ENCODE measurements at regions not wholly inside any gene's neighbourhood (a gene's known extent, or its start where the extent isn't known, plus 50 kb on each side); places are given as distances from the start of the nearest gene placed in this dataset.

GRCh38 chr4:14887842-14888433, 114.3 kb upstream of the CPEB2 start:
- no peaks in the 10 kb centered on the region for H3K9me3 ChIP-seq (ENCODE audit: low read length)
- H3K4me3 ChIP-seq (ENCODE audit: low read length) = no peak overlapping the region
- ATAC-seq (no peak), DNase-seq (no peak)
- TF ChIP-seq EZH2 (IDR thresholded peaks at IDR 0.05; ENCODE audit: low read length, unreplicated experiment) = no peak
- no peak for TF ChIP-seq CTCF (conservative IDR thresholded peaks at IDR 0.05; ENCODE audit: low read depth, low read length)
- no peak for TF ChIP-seq EZH2phosphoT487 (IDR thresholded peaks at IDR 0.05; ENCODE audit: borderline replicate concordance, low read length)
- H3K9me2 ChIP-seq (replicated peaks; ENCODE audit: low read length) = no peaks in the 10 kb centered on the region
- no peaks in the 10 kb centered on the region for H3K79me2 ChIP-seq (ENCODE audit: low read length)
- H3F3A ChIP-seq (ENCODE audit: low read length, unreplicated experiment) = no peaks in the 10 kb centered on the region
- no TSS peak for BruUV-seq (replicated peaks)
- H3K4me1 ChIP-seq (ENCODE audit: insufficient read depth, low read length) = no peaks in the 10 kb centered on the region
- no peak overlapping the region for H2AFZ ChIP-seq (ENCODE audit: low read length)
- no peak overlapping the region for H3K4me2 ChIP-seq (ENCODE audit: low read length)
- H3K9ac ChIP-seq (ENCODE audit: low read length) = no peak overlapping the region
- ChIA-PET CTCF (no interaction called here), POLR2A (ENCODE audit: unreplicated experiment) (no interaction called here)
- no peak overlapping the region for H3K27ac ChIP-seq (ENCODE audit: low read length)
- no peaks in the 10 kb centered on the region for H3K36me3 ChIP-seq (ENCODE audit: low read depth, low read length)
- H4K20me1 ChIP-seq (ENCODE audit: low read length) = no peaks in the 10 kb centered on the region
- intact Hi-C loops (cut with micrococcal nuclease) = loop anchor here (10.0 kb wide), 1 partner anchor 117 kb away; the partner anchor contains the start of gene CPEB2
- H3K27me3 ChIP-seq (ENCODE audit: low read length) = no peaks in the 10 kb centered on the region

- H3K79me2 ChIP-seq (ENCODE audit: low read length) = no peaks in the 10 kb centered on the region
- H4K20me1 ChIP-seq (ENCODE audit: low read length) = no peaks in the 10 kb centered on the region
- H3K27ac ChIP-seq (ENCODE audit: low read length) = no peak overlapping the region
- H2AFZ ChIP-seq (ENCODE audit: low read length) = no peak overlapping the region
- ChIA-PET POLR2A (ENCODE audit: unreplicated experiment) (no interaction called here), CTCF (no interaction called here)
- no peak for ATAC-seq
- no peaks in the 10 kb centered on the region for H3K9me3 ChIP-seq (ENCODE audit: low read length)
- no peak for TF ChIP-seq CTCF (conservative IDR thresholded peaks at IDR 0.05; ENCODE audit: low read depth, low read length)
- TF ChIP-seq EZH2phosphoT487 (IDR thresholded peaks at IDR 0.05; ENCODE audit: borderline replicate concordance, low read length) = no peak
- no peak for TF ChIP-seq EZH2 (IDR thresholded peaks at IDR 0.05; ENCODE audit: low read length, unreplicated experiment)
- DNase-seq = no peak
- H3F3A ChIP-seq (ENCODE audit: low read length, unreplicated experiment) = no peaks in the 10 kb centered on the region
- no peak overlapping the region for H3K4me3 ChIP-seq (ENCODE audit: low read length)
- H3K27me3 ChIP-seq (ENCODE audit: low read length) = no peaks in the 10 kb centered on the region
- no peaks in the 10 kb centered on the region for H3K36me3 ChIP-seq (ENCODE audit: low read depth, low read length)
- H3K9ac ChIP-seq (ENCODE audit: low read length) = no peak overlapping the region
- intact Hi-C loops (cut with micrococcal nuclease) = loop anchor here (10.0 kb wide), 1 partner anchor 116 kb away; the partner anchor contains the start of gene CPEB2
- no peaks in the 10 kb centered on the region for H3K4me1 ChIP-seq (ENCODE audit: insufficient read depth, low read length)
- H3K9me2 ChIP-seq (replicated peaks; ENCODE audit: low read length) = no peaks in the 10 kb centered on the region
- H3K4me2 ChIP-seq (ENCODE audit: low read length) = no peak overlapping the region
- no TSS peak for BruUV-seq (replicated peaks)
Measured at GRCh38 chr4:14888790-14889572, 113.3 kb upstream of the CPEB2 start.

- Histone ChIP-seq H3K4me2 (ENCODE audit: low read length) (no peak overlapping the region), H3K27ac (ENCODE audit: low read length) (no peak overlapping the region), H3K79me2 (ENCODE audit: low read length) (no peaks in the 10 kb centered on the region), H3K4me1 (ENCODE audit: insufficient read depth, low read length) (no peaks in the 10 kb centered on the region), H3K9me3 (ENCODE audit: low read length) (no peaks in the 10 kb centered on the region), H3K4me3 (ENCODE audit: low read length) (no peak overlapping the region), H3K27me3 (ENCODE audit: low read length) (no peaks in the 10 kb centered on the region), H3K9me2 (replicated peaks; ENCODE audit: low read length) (no peaks in the 10 kb centered on the region), H3F3A (ENCODE audit: low read length, unreplicated experiment) (no peaks in the 10 kb centered on the region), H2AFZ (ENCODE audit: low read length) (no peak overlapping the region), H4K20me1 (ENCODE audit: low read length) (no peaks in the 10 kb centered on the region), H3K36me3 (ENCODE audit: low read depth, low read length) (no peaks in the 10 kb centered on the region), H3K9ac (ENCODE audit: low read length) (no peak overlapping the region)
- intact Hi-C loops (cut with micrococcal nuclease) = no loop called here
- BruUV-seq (replicated peaks) = no TSS peak
- ATAC-seq (no peak), DNase-seq (no peak)
- no peak for TF ChIP-seq EZH2 (IDR thresholded peaks at IDR 0.05; ENCODE audit: low read length, unreplicated experiment)
- no peak for TF ChIP-seq EZH2phosphoT487 (IDR thresholded peaks at IDR 0.05; ENCODE audit: borderline replicate concordance, low read length)
- TF ChIP-seq CTCF (conservative IDR thresholded peaks at IDR 0.05; ENCODE audit: low read depth, low read length) = no peak
- CTCF ChIA-PET = no interaction called here
- POLR2A ChIA-PET (ENCODE audit: unreplicated experiment) = no interaction called here
Measured at GRCh38 chr4:14892563-14892962, 109.7 kb upstream of the CPEB2 start.
